ENCODE measurements at regions not wholly inside any gene's neighbourhood (a gene's known extent, or its start where the extent isn't known, plus 50 kb on each side); places are given as distances from the start of the nearest gene placed in this dataset.
A peak's percentile ranks its signal among the peaks of the same experiment; 100 is the strongest.

DNA sequence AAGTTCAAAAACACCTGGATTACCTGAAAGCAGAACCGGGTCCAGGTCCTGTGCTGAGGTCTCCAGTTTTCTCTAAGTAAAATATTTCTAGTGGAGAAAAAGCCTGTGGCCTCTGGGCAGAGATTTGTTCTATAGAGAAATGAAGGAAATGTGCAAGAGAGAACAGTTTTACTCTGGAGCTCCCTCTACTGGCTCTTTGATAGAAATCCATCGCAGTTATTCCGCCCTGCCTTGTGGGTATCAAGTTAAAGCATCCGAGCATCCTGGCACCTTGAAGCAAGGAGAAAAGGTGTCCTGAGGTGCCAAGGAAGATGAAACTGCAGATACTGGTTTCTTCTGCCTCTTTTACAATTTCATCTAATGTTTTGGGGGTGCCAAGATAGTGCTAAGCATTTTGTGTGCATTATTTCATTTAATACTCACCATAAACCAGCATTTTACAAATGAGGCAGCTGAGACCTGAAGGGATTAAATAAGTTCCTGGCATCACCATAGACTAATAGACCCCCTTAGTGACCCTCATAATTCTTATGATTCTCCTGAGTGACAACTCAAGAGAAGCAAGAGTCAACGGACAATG, 113.1 kb upstream of the HSD17B12 start:
- no peak for DNase-seq (ENCODE audit: low spot score)
- H3K4me1 ChIP-seq (ENCODE audit: control insufficient read depth in 4 of 4, insufficient read depth in 4 of 4, low read length in 3 of 4), result no peaks in the 10 kb centered on the region
- 19% methylated on average over 5 of the region's 5 CpGs for WGBS

GRCh38 chr11:43573233-43573632, 107.3 kb upstream of the HSD17B12 start:
- WGBS, result 8% methylated on average over 6 of the region's 6 CpGs
- Histone ChIP-seq H3K36me3 (ENCODE audit: control insufficient read depth in 4 of 4, insufficient read depth in 3 of 4, low read depth in 1 of 4, low read length in 3 of 4) (no peaks in the 10 kb centered on the region), H3K9ac (ENCODE audit: low read depth in 1 of 2, low read length in 2 of 2) (no peak overlapping the region), H3K9me3 (ENCODE audit: control insufficient read depth in 4 of 4, low read length in 3 of 4) (no peaks in the 10 kb centered on the region), H3K4me1 (ENCODE audit: control insufficient read depth in 4 of 4, insufficient read depth in 4 of 4, low read length in 3 of 4) (peaks cover 0 to 19% (median 5%) of the 10 kb centered on the region in 4 donors), H3K4me3 (ENCODE audit: low read depth in 1 of 3, low read length in 3 of 3) (no peak overlapping the region), H3K27me3 (ENCODE audit: control insufficient read depth in 4 of 4, insufficient read depth in 4 of 4, low read length in 3 of 4) (peaks cover 6 to 24% (median 11%) of the 10 kb centered on the region in 4 donors), H3K27ac (ENCODE audit: low read depth in 1 of 2, low read length in 2 of 2) (no peak overlapping the region)
- TF ChIP-seq RAD21 (IDR thresholded peaks at IDR 0.05) (peak in 1 of 2 donors; percentile 41), CTCF (IDR thresholded peaks at IDR 0.05; ENCODE audit: low read depth, low read length, missing input control) (no peak)
- no peak for DNase-seq (ENCODE audit: low spot score)

More for the DNA sequence above, 113.1 kb upstream of the HSD17B12 start:
- Histone ChIP-seq H3K27me3 (ENCODE audit: control insufficient read depth in 4 of 4, insufficient read depth in 4 of 4, low read length in 3 of 4) (peaks cover 0 to 4% (median 0%) of the 10 kb centered on the region in 4 donors), H3K9ac (ENCODE audit: low read depth in 1 of 2, low read length in 2 of 2) (no peak overlapping the region), H3K27ac (ENCODE audit: low read depth in 1 of 2, low read length in 2 of 2) (no peak overlapping the region), H3K36me3 (ENCODE audit: control insufficient read depth in 4 of 4, insufficient read depth in 3 of 4, low read depth in 1 of 4, low read length in 3 of 4) (no peaks in the 10 kb centered on the region), H3K9me3 (ENCODE audit: control insufficient read depth in 4 of 4, low read length in 3 of 4) (no peaks in the 10 kb centered on the region), H3K4me3 (ENCODE audit: low read depth in 1 of 3, low read length in 3 of 3) (no peak overlapping the region)
- TF ChIP-seq CTCF (IDR thresholded peaks at IDR 0.05; ENCODE audit: low read depth, low read length, missing input control) (peak; percentile 55), GABPA (IDR thresholded peaks at IDR 0.05 in 1 of 2, conservative IDR thresholded peaks at IDR 0.05 in 1 of 2) (no peak), RAD21 (IDR thresholded peaks at IDR 0.05) (peak; percentile 70 to 78)

- Histone ChIP-seq H3K4me3 (ENCODE audit: low read depth in 1 of 3, low read length in 3 of 3) (no peak overlapping the region), H3K9ac (ENCODE audit: low read depth in 1 of 2, low read length in 2 of 2) (no peak overlapping the region), H3K27me3 (ENCODE audit: control insufficient read depth in 4 of 4, insufficient read depth in 4 of 4, low read length in 3 of 4) (peaks cover 6 to 24% (median 12%) of the 10 kb centered on the region in 4 donors), H3K36me3 (ENCODE audit: control insufficient read depth in 4 of 4, insufficient read depth in 3 of 4, low read depth in 1 of 4, low read length in 3 of 4) (no peaks in the 10 kb centered on the region), H3K9me3 (ENCODE audit: control insufficient read depth in 4 of 4, low read length in 3 of 4) (no peaks in the 10 kb centered on the region), H3K27ac (ENCODE audit: low read depth in 1 of 2, low read length in 2 of 2) (no peak overlapping the region), H3K4me1 (ENCODE audit: control insufficient read depth in 4 of 4, insufficient read depth in 4 of 4, low read length in 3 of 4) (peaks cover 0 to 22% (median 6%) of the 10 kb centered on the region in 4 donors)
- TF ChIP-seq GABPA (IDR thresholded peaks at IDR 0.05 in 1 of 2, conservative IDR thresholded peaks at IDR 0.05 in 1 of 2) (no peak), SP1 (IDR thresholded peaks at IDR 0.05) (no peak), JUND (IDR thresholded peaks at IDR 0.05) (no peak), FOXA1 (IDR thresholded peaks at IDR 0.05) (no peak), MAX (IDR thresholded peaks at IDR 0.05) (no peak), EGR1 (IDR thresholded peaks at IDR 0.05; ENCODE audit: low read depth in 2 of 2) (no peak), CTCF (IDR thresholded peaks at IDR 0.05; ENCODE audit: low read depth, low read length, missing input control) (no peak), YY1 (IDR thresholded peaks at IDR 0.05) (no peak)
- WGBS, result 38% methylated on average over 5 of the region's 5 CpGs
- no peak for DNase-seq (ENCODE audit: low spot score)
Measured at GRCh38 chr11:43573873-43574272, 106.7 kb upstream of the HSD17B12 start.

Measured in liver (tissue), 8 donors.